Middle frontal gyrus (tissue), 1 donor: ENCODE measurements at regions not wholly inside any gene's neighbourhood (a gene's known extent, or its start where the extent isn't known, plus 50 kb on each side); places are given as distances from the start of the nearest gene placed in this dataset.
"Not testable (repeated sequence)": the region's sequence is repeated elsewhere in the genome, so short reads cannot be mapped to it uniquely, and the experiment has no call there.

ENCODE experiments used
- DNase-seq: peaks from one replicate; pipeline ENCODE4 v3.0.0-alpha.2; 2015; ENCODE audit warnings: low spot score; ENCODE audit errors: extremely low spot score

GRCh38 chr2:209145941-209146681 is 277.7 kb upstream of the MAP2 start:
- DNase-seq = peak; percentile 5

DNA sequence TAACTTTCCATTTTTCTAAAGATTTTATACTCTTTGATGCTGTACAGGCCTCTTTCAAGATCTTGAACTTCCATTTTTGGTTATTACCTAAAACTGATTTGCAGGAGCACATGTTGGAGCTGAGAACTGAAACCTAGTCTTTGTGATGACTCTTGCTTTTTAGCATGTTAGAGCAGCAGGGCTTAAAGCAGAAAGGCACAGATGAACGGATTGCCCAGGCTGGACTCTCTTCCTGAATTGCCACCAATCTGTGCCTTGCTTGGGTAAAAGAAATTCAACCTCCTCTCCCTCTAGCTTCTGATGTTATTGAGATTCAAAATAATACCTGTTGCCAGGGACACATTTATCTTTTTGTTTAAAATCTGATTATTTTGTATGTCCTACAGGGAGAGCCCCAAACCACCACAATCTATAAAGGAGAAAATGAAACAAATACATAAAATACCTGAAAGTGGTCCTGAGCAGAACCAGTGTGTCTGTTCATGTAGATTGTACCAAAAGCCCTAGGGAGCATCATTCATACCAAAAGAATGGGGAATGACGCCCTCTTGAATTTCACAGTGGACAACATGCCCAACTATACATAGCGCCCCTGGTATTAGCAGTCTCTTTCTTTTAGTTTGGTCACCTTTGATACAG is 277.0 kb upstream of the MAP2 start:
- no peak for DNase-seq

- no peak for DNase-seq
Observed at GRCh38 chr2:209147981-209148380, 275.9 kb upstream of the MAP2 start.

DNA sequence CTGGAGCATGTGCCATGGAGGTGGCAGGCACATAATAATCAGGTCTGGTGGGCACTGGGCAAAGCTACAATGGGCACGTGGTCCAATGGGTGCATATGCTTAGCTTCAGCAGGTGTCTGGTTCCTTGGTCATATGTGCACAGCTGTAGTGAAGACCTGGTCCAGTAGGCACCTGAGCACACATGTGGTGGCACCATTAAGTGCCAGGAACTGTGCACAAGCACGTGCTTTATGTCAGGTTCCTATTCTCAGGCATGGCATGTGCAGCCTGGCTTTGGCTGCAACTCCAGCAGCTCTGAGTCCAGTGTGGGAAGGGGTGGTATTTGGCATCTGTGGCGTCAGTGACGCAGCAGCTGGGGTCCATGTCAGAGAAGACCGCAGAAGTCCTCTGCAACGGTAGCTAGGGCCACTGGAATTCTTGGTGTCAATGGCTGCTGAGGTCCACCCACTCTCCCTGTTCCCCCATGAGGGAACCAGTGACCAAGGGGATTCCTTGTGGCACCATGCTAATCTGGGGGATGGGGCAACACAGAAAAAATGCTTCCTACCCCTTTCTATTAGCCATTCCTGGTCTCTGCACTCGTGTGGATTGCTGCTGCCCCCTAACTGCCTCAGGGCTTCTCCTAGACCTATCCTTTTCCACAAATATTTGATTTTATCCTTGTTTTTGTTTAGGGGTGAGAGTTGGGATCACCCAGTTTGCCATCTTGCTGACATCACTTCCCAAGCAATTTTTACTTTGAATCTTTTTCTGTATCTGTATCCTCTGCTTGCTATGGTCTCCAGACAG is 262.9 kb upstream of the MAP2 start:
- no peak for DNase-seq

DNA sequence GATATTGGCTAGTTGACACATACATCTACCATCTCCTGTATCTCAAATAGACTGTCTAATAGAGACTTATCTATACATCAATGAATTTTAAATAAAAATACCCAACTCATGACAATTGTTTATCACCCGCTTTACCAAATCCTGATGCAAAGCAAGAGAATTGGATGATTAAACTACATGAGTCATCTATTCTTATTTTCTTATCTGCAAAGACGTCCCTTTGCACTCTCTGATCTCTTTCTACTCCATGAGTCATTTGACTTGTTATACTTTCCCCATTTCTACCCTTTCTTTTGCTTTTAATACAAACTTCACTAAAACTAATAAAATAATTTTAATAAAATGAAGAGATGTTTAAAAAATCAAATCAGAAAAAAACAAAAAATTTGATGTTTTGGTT is 261.7 kb upstream of the MAP2 start:
- no peak for DNase-seq

DNA sequence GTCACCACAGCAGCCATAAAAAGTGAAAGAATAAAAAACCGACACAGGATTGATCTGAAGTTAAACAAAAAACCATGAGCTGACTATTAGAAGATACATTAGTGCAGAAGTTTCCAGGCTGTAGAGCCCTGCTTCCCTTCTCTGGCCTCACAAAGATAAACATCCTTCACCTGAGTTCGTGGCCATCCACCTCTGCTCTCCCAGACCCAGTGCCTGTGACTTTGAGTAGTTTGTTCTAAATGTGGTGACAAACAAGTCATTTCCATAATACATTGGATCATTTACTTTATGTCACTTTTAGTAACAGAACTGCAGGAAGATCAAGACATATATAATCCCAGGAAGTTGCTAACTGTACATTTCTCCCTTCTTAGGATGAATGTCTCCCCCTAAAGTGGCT is 241.9 kb upstream of the MAP2 start:
- DNase-seq = no peak

GRCh38 chr2:209186886-209187285 is 237.0 kb upstream of the MAP2 start:
- peak; percentile 97 for DNase-seq

- DNase-seq = no peak
Observed at GRCh38 chr2:209189893-209190292, 234.0 kb upstream of the MAP2 start.

GRCh38 chr2:209191139-209191538 is 232.7 kb upstream of the MAP2 start:
- DNase-seq = no peak

DNA sequence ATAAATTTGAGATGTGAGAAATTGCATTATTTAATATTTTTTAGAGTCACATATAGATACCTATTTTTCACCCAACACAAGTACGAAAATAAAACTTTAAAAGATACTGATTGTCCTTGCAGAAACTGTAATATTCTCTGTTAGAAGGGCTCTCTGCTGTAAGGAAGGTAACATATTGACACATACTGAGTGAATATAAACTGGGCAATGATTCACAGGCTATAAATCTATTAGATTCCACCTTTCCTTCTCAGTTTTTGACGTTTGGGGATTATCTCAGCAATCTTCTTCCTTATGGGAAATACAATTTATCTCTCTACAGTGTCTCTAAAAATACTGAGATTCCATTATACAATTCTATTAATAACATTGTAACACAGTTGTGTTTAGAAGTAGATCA is 229.1 kb upstream of the MAP2 start:
- no peak for DNase-seq

GRCh38 chr2:209208211-209208610 is 215.6 kb upstream of the MAP2 start:
- no peak for DNase-seq

GRCh38 chr2:209209943-209210342 is 213.9 kb upstream of the MAP2 start:
- no peak for DNase-seq

GRCh38 chr2:209230560-209230959 is 193.3 kb upstream of the MAP2 start:
- no peak for DNase-seq

DNA sequence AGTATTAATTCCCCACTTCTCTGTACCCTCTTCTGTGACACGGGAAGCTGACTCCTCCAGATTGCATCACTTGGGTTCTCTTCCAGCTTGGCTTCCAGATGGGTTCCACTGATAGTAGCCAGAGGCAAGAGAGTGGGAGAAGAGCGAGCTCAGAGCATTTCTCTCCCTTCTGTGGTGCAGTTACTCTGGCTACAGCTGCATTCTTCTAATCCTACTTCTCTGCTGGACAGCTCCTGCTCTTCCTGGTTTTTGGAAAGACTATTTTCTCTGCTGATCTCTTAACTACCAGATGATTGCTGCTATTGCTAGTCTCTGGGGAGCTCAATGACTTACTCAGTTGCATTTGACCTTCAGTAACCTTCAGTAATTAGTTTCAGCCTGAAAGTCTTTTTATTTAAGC is 187.5 kb upstream of the MAP2 start:
- DNase-seq = no peak

- no peak for DNase-seq
Observed at GRCh38 chr2:209238765-209239584, 184.9 kb upstream of the MAP2 start.

- DNase-seq = no peak
Observed at GRCh38 chr2:209239585-209239938, 184.3 kb upstream of the MAP2 start.

GRCh38 chr2:209240204-209240603 is 183.6 kb upstream of the MAP2 start:
- no peak for DNase-seq

DNA sequence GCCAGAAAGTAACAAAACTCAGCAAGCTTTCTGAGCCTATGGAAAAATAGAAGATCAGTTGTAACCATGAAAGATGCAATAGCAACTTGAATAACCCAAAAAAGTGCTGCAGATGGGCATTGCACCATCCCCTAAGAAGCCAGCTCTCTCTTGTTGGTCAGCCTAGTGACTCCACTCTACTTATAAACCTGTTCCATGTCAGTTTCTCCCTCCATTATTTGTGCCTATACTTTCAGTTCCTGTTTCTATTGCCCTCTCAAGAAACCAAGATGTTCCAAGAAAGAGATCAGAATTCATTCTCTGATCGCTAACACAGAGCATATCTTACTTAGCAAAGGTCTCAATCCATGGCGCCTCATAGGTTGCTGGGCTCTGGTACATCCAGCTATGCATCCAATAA is 170.3 kb upstream of the MAP2 start:
- no peak for DNase-seq

DNA sequence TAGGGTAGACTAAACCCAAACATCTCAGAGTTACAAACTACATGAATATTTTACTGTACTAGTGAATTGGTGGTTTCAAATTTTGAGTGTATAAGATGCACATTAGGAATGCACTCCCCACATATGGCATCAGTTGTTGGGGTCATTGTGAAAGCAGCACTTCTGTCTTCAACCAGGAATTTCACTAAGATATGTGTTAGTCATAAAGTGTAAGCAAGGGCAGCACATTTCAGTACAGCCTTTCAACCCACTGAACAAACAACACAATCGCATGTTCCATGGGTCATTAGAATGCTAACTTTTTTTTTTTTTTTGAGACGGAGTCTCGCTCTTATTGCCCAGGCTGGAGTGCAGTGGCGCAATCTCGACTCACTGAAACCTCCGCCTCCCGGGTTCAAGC is 164.1 kb upstream of the MAP2 start:
- no peak for DNase-seq

- no peak for DNase-seq
Observed at GRCh38 chr2:209260281-209260680, 163.6 kb upstream of the MAP2 start.

- DNase-seq = not testable (repeated sequence)
Observed at GRCh38 chr2:209261366-209262053, 162.3 kb upstream of the MAP2 start.
